Activated naive CD4-positive, alpha-beta T cell treated with anti-CD3 and anti-CD28 coated beads, Interleukin-2, amount 50 U/mL, for 16 hours (primary cell): ENCODE measurements at regions not wholly inside any gene's neighbourhood (a gene's known extent, or its start where the extent isn't known, plus 50 kb on each side); places are given as distances from the start of the nearest gene placed in this dataset.
"Not testable (repeated sequence)": the region's sequence is repeated elsewhere in the genome, so short reads cannot be mapped to it uniquely, and the experiment has no call there.

Experiments
- DNase-seq: peaks from one replicate; pipeline ENCODE4 v3.0.0-alpha.2; 2020

DNA sequence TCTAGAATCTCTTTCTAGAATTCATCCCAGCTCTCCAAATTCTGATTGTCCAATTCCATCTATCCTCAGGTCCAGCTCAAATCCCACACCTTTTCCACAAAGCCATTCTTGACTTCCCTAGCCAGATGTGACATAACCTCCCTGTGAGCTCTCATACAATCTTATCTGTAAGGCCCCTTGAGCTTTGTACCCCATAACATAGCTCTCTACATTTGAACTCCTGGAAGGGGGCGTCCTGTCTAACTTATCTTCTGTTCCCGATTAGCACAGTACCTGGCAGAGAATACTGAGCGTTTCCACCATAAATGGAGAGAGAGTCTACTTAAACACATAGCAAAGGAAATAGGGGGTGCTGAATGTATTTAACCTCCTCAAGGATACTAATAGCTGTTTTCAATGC is 251.6 kb upstream of the RGMB start:
- no peak for DNase-seq

DNA sequence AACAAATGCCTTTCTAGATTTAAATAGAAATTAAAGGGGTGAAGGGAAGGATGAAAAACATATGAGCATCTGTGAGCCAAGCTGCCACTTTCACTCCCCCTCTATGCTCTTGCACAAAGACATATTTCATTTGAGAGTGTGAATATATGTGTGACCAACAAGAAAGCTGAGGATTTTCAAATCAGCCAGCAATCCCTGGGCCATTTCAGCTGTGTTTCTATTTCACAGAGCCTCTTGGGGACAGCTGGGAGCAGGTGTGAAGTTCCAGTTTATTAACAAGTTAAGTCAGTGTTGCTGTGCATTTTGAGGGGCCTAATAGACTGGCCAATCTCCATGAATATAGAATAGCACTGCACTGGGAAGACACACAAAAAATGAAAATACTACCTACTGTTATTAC is 248.7 kb upstream of the RGMB start:
- DNase-seq = no peak

DNA sequence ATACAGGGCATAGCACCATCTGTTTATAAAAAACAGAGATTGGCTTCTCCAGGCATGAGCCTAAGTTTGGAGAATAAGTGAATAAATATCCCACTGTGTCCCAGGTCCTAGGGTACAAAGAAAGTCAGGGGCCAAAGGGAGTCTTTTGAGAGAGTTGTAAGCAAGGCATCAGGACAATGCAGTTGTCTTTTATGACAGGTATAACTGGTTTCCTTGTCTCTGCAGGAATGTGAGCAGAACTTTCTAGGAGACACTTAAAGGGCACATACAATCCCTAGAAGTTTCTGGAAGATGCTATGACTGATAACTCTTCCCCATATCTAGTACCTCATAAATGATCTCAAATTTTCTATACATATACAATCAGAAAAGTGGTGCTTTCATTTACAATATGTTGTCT is 245.6 kb upstream of the RGMB start:
- DNase-seq = no peak

DNA sequence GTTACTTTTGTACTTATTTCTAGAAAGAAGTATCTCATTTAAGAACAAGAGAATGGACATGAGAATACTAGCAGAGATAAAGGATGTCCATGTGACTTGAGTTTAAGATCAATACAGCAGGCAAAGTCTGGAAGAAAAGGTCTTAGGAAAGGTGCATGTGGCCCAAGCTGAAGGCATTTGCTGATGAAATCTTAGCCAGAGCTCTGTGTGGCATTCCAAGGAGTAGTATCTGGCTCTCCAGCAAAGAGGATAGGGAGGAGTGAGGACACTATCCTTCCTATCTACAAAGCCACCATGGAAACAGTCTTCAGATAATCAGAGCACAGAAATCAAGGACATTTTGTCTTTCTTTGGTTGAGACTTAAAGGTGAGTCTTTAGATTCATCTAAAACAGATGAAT is 244.1 kb upstream of the RGMB start:
- DNase-seq = no peak

DNA sequence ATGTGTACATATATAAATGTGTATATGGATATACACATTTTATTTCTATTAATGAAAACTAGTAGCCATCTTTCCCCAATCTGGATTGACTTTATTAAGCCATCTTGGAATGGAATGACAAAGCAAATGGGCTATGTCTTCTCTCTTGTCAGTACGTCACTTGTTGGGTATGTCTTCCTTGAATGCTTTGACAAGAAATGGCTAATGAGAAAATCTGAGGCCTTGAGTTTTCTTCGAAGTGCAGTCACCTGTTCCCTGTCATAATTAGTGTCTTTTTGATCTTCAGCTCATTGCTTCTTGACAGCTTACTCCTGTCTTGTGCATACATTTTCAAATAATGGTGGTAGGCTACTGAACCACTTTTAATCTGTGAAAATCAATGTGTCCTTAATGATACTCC is 243.2 kb upstream of the RGMB start:
- no peak for DNase-seq

DNA sequence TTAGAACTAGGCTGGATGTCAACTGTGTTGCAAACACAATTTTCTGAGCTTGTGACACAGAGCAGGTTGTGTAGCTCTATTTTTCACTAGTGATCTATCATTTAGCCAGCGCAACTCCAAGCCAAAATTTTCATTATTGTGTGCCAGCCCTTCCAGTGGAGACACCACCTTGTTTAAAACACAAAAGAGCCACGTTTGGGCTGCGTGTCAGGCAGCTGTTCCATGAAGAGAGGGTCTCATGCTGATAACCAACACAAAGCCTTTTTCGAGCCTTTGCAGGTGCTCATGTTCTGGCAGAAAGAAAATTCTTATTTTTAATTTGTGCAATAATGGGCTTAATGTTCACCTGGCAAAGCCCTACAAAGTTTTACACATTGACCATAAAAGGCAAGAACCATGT is 237.6 kb upstream of the RGMB start:
- DNase-seq = no peak

DNA sequence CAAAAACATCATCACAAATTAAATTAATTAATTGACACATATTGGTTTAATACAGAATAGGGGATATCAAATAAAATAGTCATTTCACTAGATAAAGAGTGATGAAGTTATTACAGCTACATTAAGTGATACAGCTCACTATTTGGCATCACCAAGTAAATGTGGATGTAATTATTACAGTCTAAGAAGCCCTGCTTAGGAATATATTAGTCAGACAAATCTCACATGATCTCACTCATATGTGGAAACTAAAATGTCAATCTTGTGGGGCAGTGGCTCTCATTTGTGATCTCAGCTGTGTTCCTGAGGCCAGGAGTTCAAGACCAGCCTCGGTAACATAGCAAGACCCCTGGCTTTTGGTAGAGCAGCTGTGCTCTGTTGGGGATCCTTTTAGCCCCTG is 233.4 kb upstream of the RGMB start:
- no peak for DNase-seq

DNA sequence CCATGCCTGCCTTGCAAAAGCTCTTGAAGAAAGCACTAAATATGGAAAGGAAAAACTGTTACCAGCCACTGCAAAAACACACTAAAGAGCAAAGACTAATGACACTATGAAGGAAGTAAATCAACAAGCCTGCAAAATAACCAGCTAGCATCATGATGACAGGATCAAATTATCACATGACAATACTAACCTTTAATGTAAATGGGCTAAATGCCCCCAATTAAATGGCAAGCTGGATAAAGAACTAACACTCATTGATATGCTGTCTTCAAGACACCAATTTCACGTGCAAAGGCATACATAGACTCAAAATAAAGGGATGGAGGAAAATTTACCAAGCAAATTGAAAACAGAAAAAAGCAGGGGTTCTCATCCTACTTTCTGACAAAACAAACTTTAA is 231.8 kb upstream of the RGMB start:
- DNase-seq = no peak

DNA sequence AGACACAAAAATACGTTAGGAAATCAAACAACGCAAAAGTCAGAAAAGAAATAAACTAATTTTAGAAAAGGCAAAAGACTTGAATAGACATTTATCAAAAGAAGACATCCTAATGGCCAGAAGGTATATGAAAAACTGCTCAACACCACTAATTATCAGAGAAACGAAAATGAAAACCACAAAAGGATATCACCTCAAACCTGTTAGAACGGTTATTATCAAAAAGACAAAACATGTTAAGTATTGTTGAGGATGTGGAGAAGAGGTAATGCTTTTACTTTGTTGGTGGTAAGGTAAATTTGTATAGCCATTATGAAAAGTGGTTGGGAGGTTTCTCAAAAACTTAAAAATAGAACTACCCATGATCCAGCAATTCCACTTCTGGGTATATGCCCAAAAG is 230.0 kb upstream of the RGMB start:
- DNase-seq = no peak

DNA sequence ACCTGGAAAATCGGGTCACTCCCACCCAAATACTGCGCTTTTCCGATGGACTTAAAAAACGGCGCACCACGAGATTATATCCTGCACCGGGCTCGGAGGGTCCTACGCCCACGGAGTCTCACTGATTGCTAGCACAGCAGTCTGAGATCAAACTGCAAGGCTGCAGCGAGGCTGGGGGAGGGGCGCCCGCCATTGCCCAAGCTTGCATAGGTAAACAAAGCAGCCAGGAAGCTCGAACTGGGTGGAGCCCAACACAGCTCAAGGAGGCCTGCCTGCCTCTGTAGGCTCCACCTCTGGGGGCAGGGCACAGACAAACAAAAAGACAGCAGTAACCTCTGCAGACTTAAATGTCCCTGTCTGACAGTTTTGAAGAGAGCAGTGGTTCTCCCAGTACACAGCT is 226.5 kb upstream of the RGMB start:
- not testable (repeated sequence) for DNase-seq

DNA sequence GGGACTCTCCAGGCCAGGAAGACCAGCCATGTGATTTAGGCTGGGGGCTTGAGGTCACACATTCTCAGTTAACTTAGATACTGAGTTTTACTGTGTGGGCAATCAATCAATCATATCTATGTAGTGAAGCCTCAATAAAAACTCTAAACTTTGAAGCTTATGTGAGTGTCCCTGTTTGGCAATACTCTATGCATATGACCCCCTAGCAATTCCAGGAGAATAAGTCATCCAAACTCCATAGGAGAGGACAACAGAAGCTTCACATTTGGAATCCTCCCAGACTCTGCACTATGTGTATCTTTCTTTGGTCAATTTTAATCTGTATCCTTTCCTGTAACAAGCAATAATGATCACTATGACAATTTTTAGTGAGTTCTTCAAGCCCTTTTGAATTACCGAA is 216.8 kb upstream of the RGMB start:
- no peak for DNase-seq

DNA sequence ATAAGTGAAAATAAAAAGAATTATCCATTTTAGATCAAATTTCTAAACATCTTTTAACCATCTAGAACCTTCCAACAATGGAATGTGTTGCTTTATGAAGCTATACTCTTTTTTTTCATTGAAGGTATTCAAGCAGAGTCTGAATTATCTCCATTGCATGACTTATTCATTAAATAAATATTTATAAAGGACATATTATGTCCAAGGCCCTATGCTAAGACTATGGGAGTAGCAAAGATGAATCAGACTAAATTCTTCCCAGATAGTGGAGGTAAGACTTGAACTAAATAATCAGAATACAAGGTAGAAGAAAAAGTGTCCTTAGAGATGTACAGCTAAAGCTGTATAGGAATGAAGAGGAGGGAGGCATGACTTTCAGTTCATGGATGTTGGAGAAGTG is 215.5 kb upstream of the RGMB start:
- DNase-seq = no peak

DNA sequence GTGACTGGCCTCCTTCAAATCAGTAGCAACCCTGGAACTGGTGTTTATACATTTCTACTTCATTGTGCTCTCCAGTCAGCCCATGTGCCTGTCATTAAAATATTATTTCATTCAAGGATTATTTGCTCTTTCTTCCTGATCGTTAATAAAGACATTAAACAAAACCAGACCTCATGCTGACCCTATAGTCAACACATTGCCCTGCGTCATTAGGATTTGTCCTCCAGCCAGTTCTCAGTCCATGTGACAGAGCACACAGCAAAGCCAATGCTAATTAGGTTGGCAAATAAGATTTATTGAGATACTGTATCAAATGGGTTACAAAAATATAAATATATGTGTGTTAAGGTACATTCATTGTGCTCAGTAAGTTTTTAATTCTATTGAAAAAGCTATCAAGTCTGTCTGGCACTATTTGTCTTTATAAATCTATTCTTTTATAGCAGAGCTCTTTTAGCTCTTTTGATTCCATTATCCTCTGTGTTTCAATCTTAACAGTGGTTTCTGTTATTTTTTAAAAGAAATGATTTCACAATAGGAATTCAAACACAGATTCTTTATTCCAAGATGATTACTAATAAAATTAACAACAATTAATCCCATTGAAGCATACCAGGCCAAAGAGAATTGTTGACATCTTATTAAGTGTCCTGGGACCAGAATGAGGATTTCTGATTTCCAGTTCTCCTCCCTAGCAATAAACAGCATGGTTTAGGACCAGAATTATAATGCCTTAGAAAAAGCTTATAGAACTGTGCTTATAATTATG is 209.4 kb upstream of the RGMB start:
- no peak for DNase-seq

DNA sequence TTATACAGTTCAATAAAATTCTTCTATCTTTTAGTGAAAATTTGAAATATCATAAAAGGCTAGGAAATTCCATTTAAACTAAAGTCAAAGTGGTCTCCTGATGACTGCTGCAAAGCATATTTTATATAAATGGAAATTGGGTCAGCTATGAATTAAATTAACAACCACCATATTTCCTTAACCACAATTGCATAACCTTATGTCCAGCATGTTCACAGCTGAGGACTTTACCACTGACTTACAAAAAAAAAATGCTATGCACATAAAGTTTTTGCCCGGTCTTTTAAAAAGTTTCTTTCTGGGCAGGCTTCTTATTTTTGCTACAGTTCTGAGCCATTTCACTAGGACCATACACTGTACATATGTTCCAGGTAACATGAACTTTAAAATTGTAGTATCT is 208.6 kb upstream of the RGMB start:
- no peak for DNase-seq

DNA sequence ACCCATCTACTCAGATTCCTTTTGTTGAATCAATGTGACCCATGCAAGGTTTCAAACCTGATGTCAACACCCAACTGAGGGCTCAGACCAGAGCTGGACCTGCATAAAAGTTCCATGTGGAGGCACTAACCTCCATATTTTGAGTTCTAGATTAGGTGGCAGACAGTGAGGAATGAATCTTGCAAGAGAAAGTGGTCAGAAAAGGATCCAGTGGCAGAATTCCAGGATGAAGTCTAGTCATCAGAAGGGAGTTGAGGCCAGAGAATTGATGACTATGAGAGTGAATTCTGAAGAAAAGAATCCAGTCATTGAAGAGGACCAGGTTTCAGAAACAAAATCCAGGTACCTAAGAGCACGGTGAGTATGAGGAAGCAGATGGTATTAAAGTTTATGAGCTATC is 205.1 kb upstream of the RGMB start:
- DNase-seq = no peak

DNA sequence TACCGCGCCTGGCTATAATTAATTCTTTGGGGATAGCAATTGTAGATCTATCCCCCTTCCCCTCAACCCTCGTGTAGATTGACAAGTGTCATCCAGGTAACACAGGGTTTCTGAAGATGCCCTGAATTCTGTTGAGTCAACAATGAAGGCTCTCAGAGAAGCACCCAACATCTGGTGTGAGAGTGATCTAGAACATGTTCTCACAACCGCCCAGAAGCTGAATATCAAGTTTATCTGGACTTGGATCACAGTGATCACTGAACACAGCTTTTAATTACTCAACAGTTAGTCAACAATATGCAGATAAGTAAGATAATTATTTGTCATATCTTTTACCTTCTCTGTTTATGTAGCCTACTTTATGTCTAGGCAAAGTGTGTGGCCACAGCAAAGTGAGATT is 204.2 kb upstream of the RGMB start:
- DNase-seq = no peak

DNA sequence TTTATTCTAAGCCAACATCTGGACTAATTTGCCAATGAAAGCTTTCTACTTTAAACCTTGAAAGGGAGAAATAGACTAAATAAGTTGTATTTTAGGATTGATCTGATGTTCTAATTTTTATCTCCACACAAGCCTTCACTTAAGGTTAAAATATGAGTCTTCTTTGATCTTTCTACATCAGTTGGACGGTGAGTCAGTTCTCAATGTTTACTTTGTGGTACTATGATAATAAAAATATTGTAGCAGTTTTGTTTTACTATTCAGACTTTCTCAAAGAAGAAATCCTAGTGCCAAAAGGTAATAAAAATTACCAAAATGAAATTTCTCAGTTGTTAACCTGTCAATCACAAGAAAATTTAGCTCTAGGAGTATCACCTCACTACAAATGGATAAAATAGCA is 203.5 kb upstream of the RGMB start:
- no peak for DNase-seq

DNA sequence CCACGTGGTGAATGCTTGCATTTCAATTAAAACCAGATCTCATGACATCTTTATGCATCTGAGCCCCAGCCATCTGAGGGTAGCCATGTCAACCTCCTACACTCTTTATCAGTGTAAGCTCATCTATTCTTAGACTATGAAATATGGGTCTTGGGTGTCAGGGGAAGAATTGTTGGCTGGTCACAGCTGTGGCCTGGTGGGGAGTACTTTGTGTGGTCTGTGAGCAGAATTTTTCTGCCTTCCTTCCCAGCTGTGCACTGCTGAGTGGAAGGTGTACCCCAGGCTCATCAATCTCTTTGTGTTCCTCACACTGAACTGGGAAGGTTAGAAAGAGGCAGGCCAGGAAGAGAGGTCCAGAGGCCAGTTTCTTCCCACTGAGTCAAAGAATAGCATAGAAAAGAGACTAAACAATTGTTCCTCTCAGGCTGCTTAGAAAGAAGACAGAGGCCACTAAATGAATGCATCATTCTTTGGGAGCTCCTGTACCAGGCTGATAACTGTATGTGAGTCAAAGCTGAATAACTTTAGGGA is 202.7 kb upstream of the RGMB start:
- no peak for DNase-seq

DNA sequence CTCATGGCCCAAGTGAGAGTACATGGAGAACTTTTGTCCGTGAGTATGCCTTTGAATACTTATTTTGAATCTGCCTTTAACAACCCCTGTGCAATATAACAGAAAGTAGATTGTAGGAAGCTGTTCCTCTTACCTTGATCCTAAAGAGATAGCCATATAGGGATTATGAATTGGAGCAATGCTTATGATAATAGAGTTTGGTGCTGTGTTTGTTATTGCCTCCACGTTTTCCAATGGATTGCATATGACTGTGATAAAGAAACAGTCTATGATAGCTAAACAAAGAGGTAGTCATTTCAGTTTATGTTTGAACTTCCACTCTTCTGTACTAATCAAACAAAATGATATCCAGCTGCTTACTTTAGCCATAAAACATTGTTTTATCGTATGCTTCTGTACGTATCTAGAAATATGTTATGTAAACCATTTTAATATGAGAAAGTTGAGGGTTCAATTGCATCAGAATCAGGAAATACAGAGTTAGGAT is 199.6 kb upstream of the RGMB start:
- no peak for DNase-seq

DNA sequence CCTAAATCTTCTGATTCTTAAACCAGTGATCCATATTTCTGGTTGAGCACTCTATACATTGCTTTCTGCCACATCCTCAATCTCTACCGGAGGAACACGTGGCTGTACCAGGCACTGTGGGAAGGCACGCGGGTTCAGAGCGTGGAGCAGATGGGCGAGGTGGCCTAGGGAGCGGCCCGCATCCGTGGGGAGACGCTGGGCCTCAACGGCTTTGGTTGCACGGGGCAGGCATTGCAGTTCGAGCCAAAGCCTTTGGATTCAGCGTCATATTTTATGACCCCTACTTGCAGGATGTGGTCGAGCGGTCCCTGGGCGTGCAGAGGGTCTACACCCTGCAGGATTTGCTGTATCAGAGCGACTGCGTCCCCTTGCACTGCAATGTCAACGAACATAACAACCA is 197.2 kb upstream of the RGMB start:
- no peak for DNase-seq

DNA sequence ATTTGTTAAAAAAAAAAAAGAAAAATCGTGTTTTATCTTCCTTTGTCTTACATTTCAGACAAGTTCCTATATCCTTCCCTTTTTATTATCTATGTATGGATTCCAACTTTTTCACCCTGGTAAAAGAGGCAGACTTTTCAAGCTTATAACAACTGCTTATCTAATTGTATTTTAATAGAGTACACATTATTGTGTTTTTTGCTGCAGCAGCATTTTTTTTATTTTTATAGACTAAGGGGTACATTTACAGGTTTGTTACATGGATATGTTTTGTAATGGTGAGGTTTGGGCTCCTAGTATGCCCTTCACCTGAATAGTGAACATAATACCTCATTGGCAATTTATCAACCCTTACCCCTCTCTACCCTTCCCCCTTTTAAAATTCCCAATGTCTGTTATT is 195.0 kb upstream of the RGMB start:
- no peak for DNase-seq

DNA sequence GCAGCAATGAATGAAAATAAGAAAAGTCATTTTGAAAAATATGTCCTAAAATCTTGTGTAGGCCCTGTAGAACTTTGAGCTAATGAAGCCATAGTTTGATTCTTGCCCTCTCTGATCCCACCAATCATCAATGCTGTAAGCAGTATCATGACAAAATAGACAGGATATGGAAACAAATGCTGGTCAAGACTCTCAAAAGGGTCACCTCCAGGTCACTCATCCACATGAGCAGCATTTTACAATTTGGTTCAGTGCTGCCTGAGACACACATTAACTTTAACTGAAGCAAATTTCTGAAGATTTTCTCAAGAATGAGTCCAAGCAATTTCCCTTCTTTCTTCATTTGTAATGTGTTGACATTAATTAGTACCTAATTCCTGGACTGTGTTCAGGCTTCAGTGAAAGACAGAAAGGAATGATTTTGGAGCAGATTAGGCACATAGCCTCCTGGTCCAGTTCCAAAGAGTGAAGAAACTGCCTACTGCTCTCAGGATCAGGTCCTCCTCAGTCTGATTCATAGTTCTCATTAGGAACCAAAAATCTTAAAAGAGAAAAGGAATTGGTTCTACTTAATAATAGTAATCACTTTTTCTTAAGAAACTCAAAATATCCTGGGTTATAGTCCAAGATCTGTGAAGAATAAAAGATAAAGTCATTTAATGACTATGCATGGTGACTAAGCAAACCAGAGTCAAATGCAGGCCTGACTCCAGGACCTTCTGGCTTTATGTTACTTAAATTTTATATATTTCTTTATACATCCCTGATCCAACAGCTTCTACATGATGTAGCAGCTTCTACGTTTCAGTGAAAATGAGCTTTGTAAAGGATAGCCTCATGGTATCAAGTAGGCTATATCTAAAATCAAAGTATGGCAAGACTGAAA is 192.1 kb upstream of the RGMB start:
- DNase-seq = no peak

DNA sequence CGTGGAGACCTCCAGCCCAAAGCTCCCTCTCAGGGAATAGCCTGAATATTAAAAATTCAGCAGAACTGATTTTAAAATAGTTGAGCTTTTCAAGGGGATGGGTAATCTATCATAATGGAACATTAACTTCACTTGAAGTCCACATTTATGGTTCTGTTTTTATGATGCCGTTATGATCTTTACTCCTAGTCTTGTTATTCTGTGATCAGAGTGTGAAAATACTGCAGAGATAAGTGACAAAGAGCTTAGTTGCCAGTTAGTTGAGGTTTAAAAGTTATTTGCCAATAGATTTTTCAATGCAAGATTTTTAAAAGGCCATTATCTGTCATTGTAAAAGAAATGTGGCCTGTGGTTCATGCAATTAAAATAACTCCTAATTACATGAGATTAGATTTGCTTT is 189.9 kb upstream of the RGMB start:
- no peak for DNase-seq

DNA sequence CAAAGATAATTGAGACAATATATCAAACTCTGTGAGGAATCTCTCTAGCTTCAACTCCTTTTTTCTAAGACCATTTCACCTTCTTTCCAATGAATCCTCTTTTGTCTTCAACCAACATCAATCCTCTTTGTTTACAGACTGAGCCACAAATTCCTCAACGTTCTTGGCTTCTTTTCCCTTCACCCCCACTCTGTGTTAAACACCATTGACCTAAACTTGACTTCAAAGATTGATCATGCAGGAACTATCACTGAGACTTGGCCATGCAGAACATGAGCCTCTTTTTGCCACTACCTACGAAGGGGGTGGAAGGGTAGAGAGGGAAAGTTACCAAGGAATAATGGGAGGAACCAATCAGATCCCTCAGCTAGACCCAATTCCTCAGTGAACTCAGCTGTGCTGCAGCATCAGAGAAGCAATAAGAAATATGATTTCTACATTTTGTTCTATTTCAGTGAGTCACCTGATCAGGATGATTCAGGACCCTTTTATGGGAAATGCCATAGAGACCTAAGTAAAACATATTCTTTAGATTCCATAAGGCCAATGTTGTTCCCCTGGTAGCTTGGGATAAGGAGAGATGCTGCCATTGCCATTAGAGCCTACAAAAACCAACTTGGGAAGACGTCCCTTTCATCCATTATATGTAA is 187.7 kb upstream of the RGMB start:
- no peak for DNase-seq
